Activated T-helper 17 cell treated with anti-CD3 and anti-CD28 coated beads, Interleukin-2, amount 50 U/mL, for 72 hours (primary cell): ENCODE measurements at regions not wholly inside any gene's neighbourhood (a gene's known extent, or its start where the extent isn't known, plus 50 kb on each side); places are given as distances from the start of the nearest gene placed in this dataset.

Experiments
- ATAC-seq: fragments of 150-1000 bp; cut with Tn5 transposase; replicated peaks from 2 replicates; pipeline ENCODE4 v1.10.0; 2021; ENCODE audit warnings: mild to moderate bottlenecking, moderate library complexity
- H3K27ac Mint-ChIP-seq: one replicate; pipeline ENCODE4 v1.8.0; 2022; ENCODE audit warnings: mixed read lengths
- H3K27me3 Mint-ChIP-seq: one replicate; pipeline ENCODE4 v1.8.0; 2022; ENCODE audit warnings: mixed read lengths
- H3K36me3 Mint-ChIP-seq: one replicate; pipeline ENCODE4 v1.8.0; 2022; ENCODE audit warnings: low read depth, mild to moderate bottlenecking, mixed read lengths
- H3K4me1 Mint-ChIP-seq: one replicate; pipeline ENCODE4 v1.8.0; 2022; ENCODE audit warnings: mixed read lengths
- H3K4me3 Mint-ChIP-seq: one replicate; pipeline ENCODE4 v1.8.0; 2022; ENCODE audit warnings: mild to moderate bottlenecking, mixed read lengths
- H3K9me3 Mint-ChIP-seq: one replicate; pipeline ENCODE4 v1.8.0; 2022; ENCODE audit warnings: mixed read lengths

GRCh38 chr5:4095918-4096630, 500.4 kb downstream of the IRX1 start:
- Mint-ChIP-seq H3K27ac (no peak overlapping the region), H3K36me3 (no peaks in the 10 kb centered on the region), H3K4me3 (no peak overlapping the region), H3K4me1 (no peaks in the 10 kb centered on the region), H3K9me3 (peaks cover 11% of the 10 kb centered on the region), H3K27me3 (no peaks in the 10 kb centered on the region)
- ATAC-seq = no peak

- H3K36me3 Mint-ChIP-seq = no peaks in the 10 kb centered on the region
- no peaks in the 10 kb centered on the region for H3K27me3 Mint-ChIP-seq
- no peaks in the 10 kb centered on the region for H3K4me1 Mint-ChIP-seq
- H3K27ac Mint-ChIP-seq = no peak overlapping the region
- H3K4me3 Mint-ChIP-seq = no peak overlapping the region
- peaks cover 11% of the 10 kb centered on the region for H3K9me3 Mint-ChIP-seq
- ATAC-seq = no peak
These were observed 501.6 kb downstream of the IRX1 start for GRCh38 chr5:4097199-4097598.

- Mint-ChIP-seq H3K36me3 (no peaks in the 10 kb centered on the region), H3K4me3 (no peak overlapping the region), H3K27me3 (no peaks in the 10 kb centered on the region), H3K9me3 (peaks cover 11% of the 10 kb centered on the region), H3K27ac (no peak overlapping the region), H3K4me1 (no peaks in the 10 kb centered on the region)
- ATAC-seq = no peak
These were observed 502.6 kb downstream of the IRX1 start for GRCh38 chr5:4098226-4098625.

GRCh38 chr5:4099386-4099785, 503.8 kb downstream of the IRX1 start:
- no peak overlapping the region for H3K27ac Mint-ChIP-seq
- H3K9me3 Mint-ChIP-seq = peaks cover 11% of the 10 kb centered on the region
- H3K4me1 Mint-ChIP-seq = no peaks in the 10 kb centered on the region
- H3K36me3 Mint-ChIP-seq = no peaks in the 10 kb centered on the region
- H3K27me3 Mint-ChIP-seq = no peaks in the 10 kb centered on the region
- ATAC-seq = no peak
- no peak overlapping the region for H3K4me3 Mint-ChIP-seq

- no peaks in the 10 kb centered on the region for H3K27me3 Mint-ChIP-seq
- H3K4me3 Mint-ChIP-seq = no peak overlapping the region
- H3K27ac Mint-ChIP-seq = no peak overlapping the region
- H3K9me3 Mint-ChIP-seq = peaks cover 7% of the 10 kb centered on the region
- H3K4me1 Mint-ChIP-seq = no peaks in the 10 kb centered on the region
- no peaks in the 10 kb centered on the region for H3K36me3 Mint-ChIP-seq
- no peak for ATAC-seq
These were observed 505.1 kb downstream of the IRX1 start for GRCh38 chr5:4100739-4101138.

GRCh38 chr5:4101189-4101588, 505.6 kb downstream of the IRX1 start:
- no peak overlapping the region for H3K27ac Mint-ChIP-seq
- no peak overlapping the region for H3K4me3 Mint-ChIP-seq
- H3K4me1 Mint-ChIP-seq = no peaks in the 10 kb centered on the region
- H3K36me3 Mint-ChIP-seq = no peaks in the 10 kb centered on the region
- no peak for ATAC-seq
- peaks cover 3% of the 10 kb centered on the region for H3K9me3 Mint-ChIP-seq
- H3K27me3 Mint-ChIP-seq = no peaks in the 10 kb centered on the region

GRCh38 chr5:4104831-4105597, 509.4 kb downstream of the IRX1 start:
- H3K4me1 Mint-ChIP-seq = no peaks in the 10 kb centered on the region
- H3K27me3 Mint-ChIP-seq = no peaks in the 10 kb centered on the region
- no peak for ATAC-seq
- no peaks in the 10 kb centered on the region for H3K9me3 Mint-ChIP-seq
- H3K36me3 Mint-ChIP-seq = no peaks in the 10 kb centered on the region
- H3K27ac Mint-ChIP-seq = no peak overlapping the region
- H3K4me3 Mint-ChIP-seq = no peak overlapping the region

- Mint-ChIP-seq H3K4me3 (no peak overlapping the region), H3K9me3 (peaks cover 8% of the 10 kb centered on the region), H3K27me3 (no peaks in the 10 kb centered on the region), H3K4me1 (no peaks in the 10 kb centered on the region), H3K27ac (no peak overlapping the region), H3K36me3 (no peaks in the 10 kb centered on the region)
- ATAC-seq = no peak
These were observed 513.1 kb downstream of the IRX1 start for GRCh38 chr5:4108690-4109089.

GRCh38 chr5:4113426-4113825, 517.8 kb downstream of the IRX1 start:
- no peaks in the 10 kb centered on the region for H3K27me3 Mint-ChIP-seq
- no peak overlapping the region for H3K27ac Mint-ChIP-seq
- no peak overlapping the region for H3K4me3 Mint-ChIP-seq
- ATAC-seq = no peak
- H3K36me3 Mint-ChIP-seq = no peaks in the 10 kb centered on the region
- H3K9me3 Mint-ChIP-seq = peaks cover 13% of the 10 kb centered on the region
- no peaks in the 10 kb centered on the region for H3K4me1 Mint-ChIP-seq

- no peak overlapping the region for H3K4me3 Mint-ChIP-seq
- ATAC-seq = no peak
- H3K27ac Mint-ChIP-seq = no peak overlapping the region
- no peaks in the 10 kb centered on the region for H3K36me3 Mint-ChIP-seq
- peaks cover 14% of the 10 kb centered on the region for H3K9me3 Mint-ChIP-seq
- no peaks in the 10 kb centered on the region for H3K27me3 Mint-ChIP-seq
- H3K4me1 Mint-ChIP-seq = no peaks in the 10 kb centered on the region
These were observed 518.3 kb downstream of the IRX1 start for GRCh38 chr5:4113905-4114304.

GRCh38 chr5:4114452-4114851, 518.8 kb downstream of the IRX1 start:
- Mint-ChIP-seq H3K4me3 (no peak overlapping the region), H3K9me3 (peaks cover 17% of the 10 kb centered on the region), H3K36me3 (no peaks in the 10 kb centered on the region), H3K4me1 (no peaks in the 10 kb centered on the region), H3K27me3 (no peaks in the 10 kb centered on the region), H3K27ac (no peak overlapping the region)
- no peak for ATAC-seq

- no peak for ATAC-seq
- peaks cover 23% of the 10 kb centered on the region for H3K9me3 Mint-ChIP-seq
- H3K27me3 Mint-ChIP-seq = no peaks in the 10 kb centered on the region
- H3K4me3 Mint-ChIP-seq = no peak overlapping the region
- H3K36me3 Mint-ChIP-seq = no peaks in the 10 kb centered on the region
- H3K4me1 Mint-ChIP-seq = no peaks in the 10 kb centered on the region
- H3K27ac Mint-ChIP-seq = no peak overlapping the region
These were observed 521.2 kb downstream of the IRX1 start for GRCh38 chr5:4116834-4117233.

- Mint-ChIP-seq H3K36me3 (no peaks in the 10 kb centered on the region), H3K4me3 (no peak overlapping the region), H3K27me3 (no peaks in the 10 kb centered on the region), H3K4me1 (no peaks in the 10 kb centered on the region), H3K9me3 (peaks cover 24% of the 10 kb centered on the region), H3K27ac (no peak overlapping the region)
- no peak for ATAC-seq
These were observed 528.8 kb downstream of the IRX1 start for GRCh38 chr5:4124221-4124970.

GRCh38 chr5:4128994-4129393, 533.4 kb downstream of the IRX1 start:
- Mint-ChIP-seq H3K4me3 (no peak overlapping the region), H3K36me3 (no peaks in the 10 kb centered on the region)

GRCh38 chr5:4129523-4129922, 533.9 kb downstream of the IRX1 start:
- Mint-ChIP-seq H3K4me1 (no peaks in the 10 kb centered on the region), H3K27me3 (no peaks in the 10 kb centered on the region), H3K27ac (no peak overlapping the region), H3K9me3 (peaks cover 7% of the 10 kb centered on the region), H3K4me3 (no peak overlapping the region), H3K36me3 (no peaks in the 10 kb centered on the region)
- ATAC-seq = no peak

More at GRCh38 chr5:4128994-4129393, 533.4 kb downstream of the IRX1 start:
- H3K27ac Mint-ChIP-seq = no peak overlapping the region
- H3K9me3 Mint-ChIP-seq = peaks cover 12% of the 10 kb centered on the region
- H3K4me1 Mint-ChIP-seq = no peaks in the 10 kb centered on the region
- ATAC-seq = no peak
- no peaks in the 10 kb centered on the region for H3K27me3 Mint-ChIP-seq
